GM12878 (cell line): ENCODE measurements at regions not wholly inside any gene's neighbourhood (a gene's known extent, or its start where the extent isn't known, plus 50 kb on each side); places are given as distances from the start of the nearest gene placed in this dataset.

Experiments used
- CHD2 ChIP-seq: IDR thresholded peaks from 2 replicates; pipeline ENCODE4 v1.6.1; 2011; ENCODE audit warnings: low read depth, low read length, improper control_type of control experiment, borderline replicate concordance
- CTCF ChIP-seq, 3 experiments: IDR thresholded peaks in 2 of 3; conservative IDR thresholded peaks in 1 of 3; 2 replicates each; pipeline ENCODE4 v1.5.1; 2011; ENCODE audit warnings: low read depth in 3 of 3, low read length in 3 of 3, mild to moderate bottlenecking in 3 of 3, control low read depth in 2 of 3, moderate library complexity in 2 of 3, inconsistent platforms in 1 of 3, mixed read lengths in 1 of 3; ENCODE audit not compliant: control insufficient read depth in 2 of 3, insufficient read depth in 1 of 3; ENCODE audit errors: extremely low read depth in 1 of 3
- EED ChIP-seq: sonication (generic); IDR thresholded peaks from 2 replicates; pipeline ENCODE4 v1.6.1; 2016; ENCODE audit warnings: antibody characterized with exemption, low read depth
- ELK1 ChIP-seq: IDR thresholded peaks from 2 replicates; pipeline ENCODE4 v1.6.1; 2012; ENCODE audit warnings: low read depth, low read length, improper control_type of control experiment
- FOS ChIP-seq: IDR thresholded peaks from 3 replicates; pipeline ENCODE4 v1.6.1; 2011; ENCODE audit warnings: borderline replicate concordance; ENCODE audit not compliant: insufficient read length; ENCODE audit errors: extremely low read depth
- NFYA ChIP-seq: IDR thresholded peaks from 2 replicates; pipeline ENCODE4 v1.6.1; 2011; ENCODE audit warnings: low read depth, mild to moderate bottlenecking, low read length, improper control_type of control experiment, borderline replicate concordance
- POLR2A ChIP-seq: IDR thresholded peaks from 2 replicates; pipeline ENCODE4 v1.6.1; 2011; ENCODE audit warnings: low read depth, mild to moderate bottlenecking, low read length
- TF ChIP-seq, protein P1 (sequence below): IDR thresholded peaks from 2 replicates; pipeline ENCODE4 v1.6.1; 2011; ENCODE audit warnings: borderline replicate concordance, low read depth, mild to moderate bottlenecking, moderate library complexity, mixed read lengths, low read length; ENCODE audit not compliant: insufficient read depth; ENCODE audit errors: extremely low read length

DNA sequence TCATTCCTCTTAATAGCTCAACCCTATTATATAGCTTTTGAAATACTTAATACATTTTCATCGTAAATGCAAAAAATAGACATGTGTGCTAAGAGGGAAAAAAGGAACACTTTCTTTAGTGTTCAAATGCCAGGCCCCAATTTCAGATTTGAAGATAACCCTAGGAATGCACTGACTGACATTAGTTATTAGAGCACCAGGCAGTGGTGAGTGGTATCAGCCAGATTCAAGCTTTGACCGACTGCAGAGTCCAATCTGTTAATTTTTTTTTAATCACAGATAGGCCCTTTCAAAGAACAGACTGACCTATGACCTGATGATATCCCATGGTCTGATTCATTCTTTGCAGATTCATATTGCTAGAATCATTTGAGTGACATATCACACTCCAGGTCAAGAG, 874.2 kb upstream of the CHORDC1 start:
- TF ChIP-seq CHD2, result no peak
- no peak for TF ChIP-seq ELK1
- no peak for TF ChIP-seq FOS
- no peak for TF ChIP-seq NFYA
- TF ChIP-seq POLR2A, result no peak
- no peak for TF ChIP-seq EED
- TF ChIP-seq, protein P1, sequence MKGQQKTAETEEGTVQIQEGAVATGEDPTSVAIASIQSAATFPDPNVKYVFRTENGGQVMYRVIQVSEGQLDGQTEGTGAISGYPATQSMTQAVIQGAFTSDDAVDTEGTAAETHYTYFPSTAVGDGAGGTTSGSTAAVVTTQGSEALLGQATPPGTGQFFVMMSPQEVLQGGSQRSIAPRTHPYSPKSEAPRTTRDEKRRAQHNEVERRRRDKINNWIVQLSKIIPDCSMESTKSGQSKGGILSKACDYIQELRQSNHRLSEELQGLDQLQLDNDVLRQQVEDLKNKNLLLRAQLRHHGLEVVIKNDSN, result no peak
- no peak for TF ChIP-seq CTCF (IDR thresholded peaks at IDR 0.05 in 2 of 3, conservative IDR thresholded peaks at IDR 0.05 in 1 of 3; ENCODE audit: control insufficient read depth in 2 of 3, extremely low read depth in 1 of 3, insufficient read depth in 1 of 3, low read depth in 3 of 3, low read length in 3 of 3)
